ENCODE measurements at regions not wholly inside any gene's neighbourhood (a gene's known extent, or its start where the extent isn't known, plus 50 kb on each side); places are given as distances from the start of the nearest gene placed in this dataset.
A peak's percentile ranks its signal among the peaks of the same experiment; 100 is the strongest.

GRCh38 chr6:21524201-21524600 is 69.3 kb upstream of the SOX4 start:
- no peak for DNase-seq

GRCh38 chr6:21526974-21527373 is 66.6 kb upstream of the SOX4 start:
- DNase-seq: no peak

DNA sequence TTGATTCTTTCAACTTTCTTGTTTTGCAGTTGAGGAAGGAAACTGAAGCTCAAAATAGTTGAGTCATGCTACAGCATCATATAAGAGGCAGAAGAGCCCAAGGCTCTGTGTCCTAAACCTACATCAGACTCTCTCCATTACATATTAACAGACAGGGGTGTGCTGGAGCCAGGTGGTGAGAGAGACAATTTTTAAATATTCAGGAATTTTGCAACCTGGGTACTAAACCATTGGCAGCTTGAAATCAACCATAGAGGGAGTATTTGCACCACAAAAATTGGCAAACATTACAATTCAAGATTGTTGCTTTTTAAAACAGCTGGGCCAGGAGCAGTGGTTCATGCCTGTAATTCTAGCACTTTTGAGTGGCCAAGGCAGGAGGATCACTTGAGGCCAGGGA is 65.8 kb upstream of the SOX4 start:
- peak in 1 of 3 donors; percentile 10 for DNase-seq

GRCh38 chr6:21529431-21529830 is 64.1 kb upstream of the SOX4 start:
- DNase-seq: no peak

- no peak for DNase-seq
Measured at GRCh38 chr6:21531393-21531792, 62.2 kb upstream of the SOX4 start.

DNA sequence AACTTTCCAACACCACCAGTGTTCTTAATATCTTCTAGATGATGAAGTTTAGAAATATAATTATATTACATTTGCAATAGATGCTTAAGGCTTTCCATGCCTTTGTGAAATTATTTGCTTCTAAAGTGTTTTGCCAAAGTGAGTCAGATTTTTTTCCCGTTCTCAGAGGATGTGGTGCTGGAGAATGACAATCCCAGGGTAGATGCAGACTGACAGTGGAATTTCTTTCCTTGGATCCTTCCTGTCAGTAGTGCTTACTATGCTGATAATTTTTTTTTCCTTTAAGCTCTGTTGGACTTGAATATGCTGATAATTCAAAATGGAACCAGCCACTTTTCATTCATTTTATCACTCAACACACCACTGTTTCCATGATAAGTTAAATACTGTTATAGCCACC is 59.9 kb upstream of the SOX4 start:
- no peak for DNase-seq

GRCh38 chr6:21536280-21536766 is 57.2 kb upstream of the SOX4 start:
- DNase-seq: no peak

GRCh38 chr6:21537637-21538036 is 55.9 kb upstream of the SOX4 start:
- DNase-seq: no peak

- DNase-seq: no peak
Measured at GRCh38 chr6:21538186-21538798, 55.3 kb upstream of the SOX4 start.

GRCh38 chr6:21539621-21540100 is 53.9 kb upstream of the SOX4 start:
- DNase-seq: no peak

Data from suppressor macrophage treated with lipopolysaccharide for 1 hour (primary cell).